ENCODE measurements at regions not wholly inside any gene's neighbourhood (a gene's known extent, or its start where the extent isn't known, plus 50 kb on each side); places are given as distances from the start of the nearest gene placed in this dataset.
A peak's percentile ranks its signal among the peaks of the same experiment; 100 is the strongest.
"Not testable (repeated sequence)": the region's sequence is repeated elsewhere in the genome, so short reads cannot be mapped to it uniquely, and the experiment has no call there.

DNA sequence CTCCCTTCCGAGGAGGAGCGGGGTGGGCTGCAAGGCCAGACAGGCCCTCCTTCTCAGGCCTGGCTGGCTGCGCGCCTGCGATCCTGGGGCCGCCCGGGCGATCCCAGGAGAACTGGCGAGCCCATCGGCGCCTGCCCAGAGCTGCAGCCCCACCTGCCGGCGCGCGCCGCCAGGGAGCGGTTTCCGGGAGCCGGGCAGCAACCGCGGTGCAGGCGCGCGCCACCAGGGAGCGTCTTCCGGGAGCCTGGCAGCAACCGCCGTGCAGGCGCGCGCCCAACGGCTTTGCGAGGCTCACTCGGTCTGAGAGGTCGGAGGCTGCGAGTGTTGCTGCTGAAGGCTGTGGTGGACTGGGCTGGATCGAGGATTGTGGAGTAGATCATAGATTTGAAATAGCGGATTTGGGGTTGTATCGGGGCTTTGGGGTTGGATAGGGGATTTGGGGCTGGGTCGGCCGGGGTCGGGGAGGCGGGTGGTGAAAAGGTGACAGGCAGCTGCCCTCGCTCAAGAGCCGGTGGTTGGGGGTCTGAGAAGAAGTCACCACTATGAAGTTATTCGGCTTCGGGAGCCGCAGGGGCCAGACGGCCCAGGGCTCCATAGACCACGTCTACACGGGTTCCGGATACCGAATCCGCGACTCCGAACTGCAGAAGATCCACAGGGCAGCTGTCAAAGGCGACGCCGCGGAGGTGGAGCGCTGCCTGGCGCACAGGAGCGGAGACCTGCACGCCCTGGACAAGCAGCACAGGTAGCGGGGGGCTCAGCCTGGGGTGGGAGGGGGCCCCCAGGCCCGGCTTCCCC lies 668.9 kb downstream of the SPATA31A6 start:
- H3K4me1 ChIP-seq (ENCODE audit: control insufficient read depth, extremely low read depth, insufficient read depth, low read length); H3K79me2 ChIP-seq (ENCODE audit: control insufficient read depth, insufficient read depth, low read length); dilution Hi-C loops (cut with MboI; ENCODE audit: extremely low pct_ligation_motif_present, low sequenced_read_pairs); FAIRE-seq; H4K20me1 ChIP-seq (ENCODE audit: control insufficient read depth, extremely low read depth, insufficient read depth, low read length); H3K36me3 ChIP-seq (ENCODE audit: control insufficient read depth in 2 of 2, extremely low read depth in 1 of 2, insufficient read depth in 2 of 2, low read length in 2 of 2); H3K9me1 ChIP-seq (ENCODE audit: control insufficient read depth, extremely low read depth, insufficient read depth, low read length); DNase-seq (ENCODE audit: low read depth, low spot score); H3K9me3 ChIP-seq (ENCODE audit: control insufficient read depth, low read depth, low read length); H3K27ac ChIP-seq (ENCODE audit: control insufficient read depth, insufficient read depth, low read length); H3K27me3 ChIP-seq (ENCODE audit: control insufficient read depth, extremely low read depth, insufficient read depth, low read length): not testable (repeated sequence)
- Histone ChIP-seq H3K4me2 (ENCODE audit: control insufficient read depth, extremely low read depth, insufficient read depth, low read depth, low read length) (peak overlapping the region; percentile 32), H3K9ac (ENCODE audit: control insufficient read depth, extremely low read depth, insufficient read depth, low read length) (peak overlapping the region; percentile 15), H2AFZ (ENCODE audit: control insufficient read depth, low read length) (peak overlapping the region; percentile 77), H3K4me3 (ENCODE audit: control insufficient read depth in 2 of 3, extremely low read depth in 1 of 3, insufficient read depth in 2 of 3, low read depth in 1 of 3, low read length in 3 of 3) (peak overlapping the region in 2 of 3 experiments; percentile 22 to 55)
- TF ChIP-seq, protein P1, sequence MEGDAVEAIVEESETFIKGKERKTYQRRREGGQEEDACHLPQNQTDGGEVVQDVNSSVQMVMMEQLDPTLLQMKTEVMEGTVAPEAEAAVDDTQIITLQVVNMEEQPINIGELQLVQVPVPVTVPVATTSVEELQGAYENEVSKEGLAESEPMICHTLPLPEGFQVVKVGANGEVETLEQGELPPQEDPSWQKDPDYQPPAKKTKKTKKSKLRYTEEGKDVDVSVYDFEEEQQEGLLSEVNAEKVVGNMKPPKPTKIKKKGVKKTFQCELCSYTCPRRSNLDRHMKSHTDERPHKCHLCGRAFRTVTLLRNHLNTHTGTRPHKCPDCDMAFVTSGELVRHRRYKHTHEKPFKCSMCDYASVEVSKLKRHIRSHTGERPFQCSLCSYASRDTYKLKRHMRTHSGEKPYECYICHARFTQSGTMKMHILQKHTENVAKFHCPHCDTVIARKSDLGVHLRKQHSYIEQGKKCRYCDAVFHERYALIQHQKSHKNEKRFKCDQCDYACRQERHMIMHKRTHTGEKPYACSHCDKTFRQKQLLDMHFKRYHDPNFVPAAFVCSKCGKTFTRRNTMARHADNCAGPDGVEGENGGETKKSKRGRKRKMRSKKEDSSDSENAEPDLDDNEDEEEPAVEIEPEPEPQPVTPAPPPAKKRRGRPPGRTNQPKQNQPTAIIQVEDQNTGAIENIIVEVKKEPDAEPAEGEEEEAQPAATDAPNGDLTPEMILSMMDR (optimal IDR thresholded peaks at IDR 0.05 in 1 of 3, IDR thresholded peaks at IDR 0.05 in 1 of 3, conservative IDR thresholded peaks at IDR 0.05 in 1 of 3; ENCODE audit: extremely low read depth in 1 of 3, insufficient read depth in 2 of 3, low read length in 3 of 3) = peak in 2 of 3 experiments; percentile 27 to 45

DNA sequence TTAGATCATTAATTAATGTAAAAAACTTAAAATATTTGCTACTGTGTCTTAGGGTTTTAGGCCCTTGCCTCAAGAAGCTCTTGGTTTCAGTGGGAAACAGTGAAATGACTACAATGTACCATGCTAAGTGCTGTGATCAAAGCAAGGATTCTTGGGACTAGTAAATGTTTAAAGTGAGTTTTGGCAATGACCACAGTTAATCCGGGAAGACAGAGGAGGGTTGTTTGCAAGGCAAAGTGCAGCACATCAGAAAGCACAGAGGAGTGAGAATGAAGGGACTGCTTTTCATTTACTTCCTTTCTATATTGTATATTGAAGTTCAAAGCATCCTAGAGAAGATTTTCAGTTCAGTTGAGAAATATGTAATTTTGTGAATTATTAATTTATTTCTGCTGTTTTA lies 676.7 kb downstream of the SPATA31A6 start:
- dilution Hi-C loops (cut with MboI; ENCODE audit: extremely low pct_ligation_motif_present, low sequenced_read_pairs); H3K4me2 ChIP-seq (ENCODE audit: control insufficient read depth, extremely low read depth, insufficient read depth, low read depth, low read length); DNase-seq (ENCODE audit: low read depth, low spot score); H3K36me3 ChIP-seq (ENCODE audit: control insufficient read depth in 2 of 2, extremely low read depth in 1 of 2, insufficient read depth in 2 of 2, low read length in 2 of 2); H2AFZ ChIP-seq (ENCODE audit: control insufficient read depth, low read length); H3K27ac ChIP-seq (ENCODE audit: control insufficient read depth, insufficient read depth, low read length); H3K4me3 ChIP-seq (ENCODE audit: control insufficient read depth in 2 of 3, extremely low read depth in 1 of 3, insufficient read depth in 2 of 3, low read depth in 1 of 3, low read length in 3 of 3); H3K79me2 ChIP-seq (ENCODE audit: control insufficient read depth, insufficient read depth, low read length); H3K27me3 ChIP-seq (ENCODE audit: control insufficient read depth, extremely low read depth, insufficient read depth, low read length); H3K4me1 ChIP-seq (ENCODE audit: control insufficient read depth, extremely low read depth, insufficient read depth, low read length); H4K20me1 ChIP-seq (ENCODE audit: control insufficient read depth, extremely low read depth, insufficient read depth, low read length); H3K9me3 ChIP-seq (ENCODE audit: control insufficient read depth, low read depth, low read length); FAIRE-seq; H3K9me1 ChIP-seq (ENCODE audit: control insufficient read depth, extremely low read depth, insufficient read depth, low read length); H3K9ac ChIP-seq (ENCODE audit: control insufficient read depth, extremely low read depth, insufficient read depth, low read length): not testable (repeated sequence)

DNA sequence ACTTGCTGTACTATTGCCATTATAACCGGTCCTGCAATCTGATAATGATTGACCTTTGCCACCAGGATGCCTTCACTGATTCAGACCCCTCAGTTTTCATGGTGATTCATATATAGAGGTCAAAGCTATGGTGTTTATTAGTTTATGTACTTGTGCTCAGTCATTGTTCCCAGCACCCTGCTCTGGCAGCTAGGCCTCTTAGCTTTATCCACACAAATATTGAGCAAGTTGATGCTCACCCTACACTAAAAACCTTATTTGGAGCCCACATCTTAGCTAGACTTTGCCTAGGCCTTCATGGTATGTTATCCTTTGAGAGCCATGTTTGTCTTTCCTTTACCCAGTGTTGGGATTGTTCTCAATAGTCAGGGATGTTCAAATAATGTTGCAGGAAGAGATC lies 679.0 kb downstream of the SPATA31A6 start:
- H4K20me1 ChIP-seq (ENCODE audit: control insufficient read depth, extremely low read depth, insufficient read depth, low read length); dilution Hi-C loops (cut with MboI; ENCODE audit: extremely low pct_ligation_motif_present, low sequenced_read_pairs); H3K36me3 ChIP-seq (ENCODE audit: control insufficient read depth in 2 of 2, extremely low read depth in 1 of 2, insufficient read depth in 2 of 2, low read length in 2 of 2); H3K4me2 ChIP-seq (ENCODE audit: control insufficient read depth, extremely low read depth, insufficient read depth, low read depth, low read length); H3K4me3 ChIP-seq (ENCODE audit: control insufficient read depth in 2 of 3, extremely low read depth in 1 of 3, insufficient read depth in 2 of 3, low read depth in 1 of 3, low read length in 3 of 3); H3K9me1 ChIP-seq (ENCODE audit: control insufficient read depth, extremely low read depth, insufficient read depth, low read length); DNase-seq (ENCODE audit: low read depth, low spot score); H3K27ac ChIP-seq (ENCODE audit: control insufficient read depth, insufficient read depth, low read length); H3K9ac ChIP-seq (ENCODE audit: control insufficient read depth, extremely low read depth, insufficient read depth, low read length); H3K4me1 ChIP-seq (ENCODE audit: control insufficient read depth, extremely low read depth, insufficient read depth, low read length); H3K79me2 ChIP-seq (ENCODE audit: control insufficient read depth, insufficient read depth, low read length); H3K27me3 ChIP-seq (ENCODE audit: control insufficient read depth, extremely low read depth, insufficient read depth, low read length); H3K9me3 ChIP-seq (ENCODE audit: control insufficient read depth, low read depth, low read length); FAIRE-seq; H2AFZ ChIP-seq (ENCODE audit: control insufficient read depth, low read length): not testable (repeated sequence)
